Glomerular visceral epithelial cell (primary cell): ENCODE measurements at regions not wholly inside any gene's neighbourhood (a gene's known extent, or its start where the extent isn't known, plus 50 kb on each side); places are given as distances from the start of the nearest gene placed in this dataset.

ENCODE experiments used
- DNase-seq: peaks from one replicate; pipeline ENCODE4 v3.0.0-alpha.2; 2016; ENCODE audit errors: extremely low spot score

DNA sequence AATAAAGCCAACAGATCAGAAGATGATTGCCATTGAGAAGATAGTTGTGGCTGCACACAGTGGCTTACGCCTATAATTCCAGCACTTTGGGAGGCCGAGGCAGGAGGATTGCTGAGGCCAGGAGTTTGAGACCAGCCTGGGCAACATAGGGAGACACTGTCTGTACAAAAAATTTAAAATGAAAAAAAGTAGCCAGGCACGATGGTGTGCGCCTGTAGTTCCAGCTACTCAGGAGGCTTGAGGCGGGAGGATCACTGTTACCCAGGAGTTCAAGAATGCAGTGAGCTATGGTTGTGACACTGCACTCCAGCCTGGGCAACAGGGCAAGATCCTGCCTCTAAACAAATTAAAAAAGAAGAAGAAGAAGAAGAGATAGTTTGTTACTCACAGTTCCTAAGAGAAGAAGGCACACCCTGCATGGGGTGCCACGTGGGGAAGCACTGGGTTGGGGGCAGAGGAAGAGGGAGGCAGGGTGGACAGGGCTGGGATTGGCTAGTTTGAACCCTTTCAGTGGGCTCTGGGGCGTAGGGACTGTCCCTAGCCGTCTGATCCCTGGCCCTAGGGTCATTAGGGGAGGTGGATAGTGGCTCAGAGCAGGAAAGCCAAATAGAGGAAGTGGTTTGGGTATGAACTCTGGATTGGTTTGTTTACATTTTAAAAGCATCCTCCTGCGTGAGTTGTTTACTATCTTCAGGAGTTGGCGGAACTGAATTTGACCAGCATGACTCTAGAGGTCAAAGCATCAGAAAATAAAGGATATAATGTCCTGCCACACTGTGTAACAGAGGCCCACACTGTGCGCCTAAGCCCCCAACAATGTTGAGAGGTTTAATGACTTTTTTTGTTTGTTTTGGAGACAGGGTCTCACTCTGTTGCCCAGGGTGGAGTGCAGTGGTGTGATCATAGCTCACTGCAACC lies 60.5 kb upstream of the MEDAG start:
- no peak for DNase-seq

DNA sequence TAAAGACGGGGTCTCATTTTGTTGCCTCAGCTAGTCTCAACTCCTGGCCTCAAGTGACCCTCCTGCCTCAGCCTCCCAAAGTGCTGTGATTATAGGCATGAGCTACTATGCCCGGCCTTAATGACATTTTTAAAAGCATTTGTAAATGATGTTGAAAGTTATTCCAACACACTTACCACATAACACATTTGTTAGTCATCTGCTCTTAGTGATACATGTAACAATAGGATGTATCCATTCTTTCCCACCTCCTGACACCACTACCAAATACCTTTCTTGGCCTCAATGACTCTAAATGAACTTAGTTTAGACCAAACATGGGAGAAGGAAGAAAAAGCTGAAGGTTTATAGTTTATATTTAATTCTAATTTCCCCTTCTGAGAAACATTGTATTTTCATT lies 59.8 kb upstream of the MEDAG start:
- peak; percentile 59 for DNase-seq

GRCh38 chr13:30846866-30847265 lies 59.2 kb upstream of the MEDAG start:
- no peak for DNase-seq

DNA sequence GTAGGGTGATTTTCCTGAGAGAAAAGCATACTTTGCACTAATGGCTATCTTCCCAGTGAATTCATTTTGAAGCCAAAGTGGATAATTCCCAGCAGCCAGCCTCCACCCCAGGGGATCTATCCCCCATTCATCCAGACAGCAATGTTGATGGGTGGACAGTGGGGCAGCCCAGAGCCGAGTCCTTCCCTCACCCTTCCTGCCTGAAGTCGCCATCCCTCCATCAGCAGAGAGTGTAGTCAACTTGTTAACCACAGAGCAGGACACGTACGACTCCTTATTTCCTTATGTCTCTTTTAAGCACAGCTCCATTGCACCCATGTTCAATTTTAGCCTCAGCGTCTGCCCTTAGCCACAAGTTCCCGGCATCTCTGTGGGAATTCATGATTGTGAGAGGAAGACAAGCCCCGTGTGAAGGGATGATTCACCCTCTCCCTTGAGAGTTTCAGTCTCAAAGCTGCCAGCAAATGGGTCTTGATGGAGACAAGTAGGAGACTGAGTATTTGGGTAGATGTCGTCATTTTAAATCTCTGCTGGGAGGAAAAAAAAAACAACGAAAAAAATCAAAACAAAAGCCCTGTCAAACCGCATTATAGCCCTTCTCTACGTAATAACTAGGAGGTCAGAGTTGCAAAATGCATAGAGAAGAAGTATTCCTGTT lies 58.3 kb upstream of the MEDAG start:
- peak; percentile 93 for DNase-seq

GRCh38 chr13:30848332-30849027 lies 57.6 kb upstream of the MEDAG start:
- no peak for DNase-seq

DNA sequence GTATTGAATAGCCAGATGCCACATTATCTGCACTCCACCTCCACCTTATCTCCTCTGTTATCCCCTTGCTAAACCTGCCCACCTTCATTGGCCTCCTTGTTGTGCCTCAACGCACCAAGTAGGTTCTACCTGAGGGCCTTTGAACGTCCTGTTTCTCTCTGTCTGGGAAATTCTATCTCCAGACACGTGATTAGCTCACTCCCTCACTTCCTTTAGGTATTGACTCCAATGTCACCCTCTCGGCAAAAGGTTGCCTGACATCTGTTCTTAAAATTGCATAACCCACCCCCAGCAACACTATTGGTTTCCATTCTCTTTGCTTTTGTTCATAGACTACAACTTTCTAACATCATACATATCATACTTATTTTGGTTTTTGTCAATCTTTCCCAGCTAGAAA lies 56.5 kb upstream of the MEDAG start:
- no peak for DNase-seq

DNA sequence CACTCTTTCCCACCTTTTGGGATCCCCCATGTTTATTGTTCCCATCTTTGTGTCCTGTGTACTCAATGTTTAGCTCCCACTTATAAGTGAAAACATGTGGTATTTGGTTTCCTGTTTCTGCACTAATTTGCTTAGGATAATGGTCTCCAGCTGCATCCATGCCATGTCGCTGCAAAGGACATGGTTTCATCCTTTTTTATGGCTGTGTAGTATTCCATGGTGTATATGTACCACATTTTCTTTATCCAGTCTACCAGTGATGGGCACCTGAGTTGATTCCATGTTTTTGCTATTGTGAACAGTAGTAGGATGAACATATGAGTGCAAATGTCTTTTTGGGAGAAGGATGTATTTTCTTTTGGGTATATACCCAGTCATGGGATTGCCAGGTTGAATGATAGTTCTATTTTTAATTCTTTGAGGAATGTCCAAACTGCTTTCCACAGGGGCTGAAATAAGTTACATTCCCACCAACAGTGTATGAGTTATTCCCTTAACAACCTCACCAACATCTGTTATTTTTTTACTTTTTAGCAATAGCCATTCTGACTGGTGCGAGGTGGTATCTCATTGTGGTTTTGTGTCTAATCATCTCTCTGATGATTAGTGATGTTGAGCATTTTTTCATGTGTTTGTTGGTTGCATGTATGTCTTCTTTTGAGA lies 55.7 kb upstream of the MEDAG start:
- no peak for DNase-seq

GRCh38 chr13:30850867-30851211 lies 55.2 kb upstream of the MEDAG start:
- DNase-seq, result no peak

DNA sequence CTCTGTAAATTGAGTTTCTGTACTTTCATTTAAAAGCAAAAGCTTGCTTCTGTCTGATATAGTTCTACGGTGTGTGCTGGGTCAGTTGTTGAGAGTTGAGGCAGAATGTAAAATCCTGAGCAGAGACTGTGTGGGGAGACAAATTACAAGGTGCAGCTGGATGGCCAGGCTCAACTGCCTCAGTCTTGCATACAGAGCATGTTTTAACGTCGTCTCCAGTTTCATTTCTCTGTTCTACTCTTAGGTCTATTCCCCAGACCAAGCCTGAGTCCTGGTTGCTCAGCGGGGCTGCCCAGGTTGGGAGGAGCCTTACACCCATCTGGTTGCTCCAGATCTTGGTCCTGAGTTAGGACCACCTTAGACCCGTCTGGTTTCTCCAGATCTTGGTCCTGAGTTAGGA lies 54.4 kb upstream of the MEDAG start:
- no peak for DNase-seq

DNA sequence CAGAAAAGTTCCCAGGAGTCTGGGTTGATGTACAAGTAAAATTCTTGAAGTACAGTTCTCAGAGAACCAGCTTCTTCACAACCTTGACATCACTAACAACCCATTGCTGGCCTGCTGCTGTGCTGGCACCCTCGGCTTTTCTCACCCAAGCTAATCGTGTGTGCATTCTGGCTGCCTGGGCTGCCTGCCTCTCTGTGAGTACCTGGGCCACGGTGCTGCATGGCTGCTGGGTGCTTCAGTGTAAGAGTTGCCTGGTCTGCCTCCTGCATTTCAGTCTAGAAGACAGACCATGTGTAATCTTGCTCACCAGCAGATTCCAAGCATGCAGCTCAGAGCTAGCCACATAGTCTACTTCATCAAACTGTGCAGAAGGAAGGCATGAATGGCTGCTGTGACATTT lies 50.5 kb upstream of the MEDAG start:
- no peak for DNase-seq

- no peak for DNase-seq
Measured at GRCh38 chr13:30856005-30856790, 49.9 kb upstream of the MEDAG start.
